HG03159 (cell line): ENCODE measurements at regions not wholly inside any gene's neighbourhood (a gene's known extent, or its start where the extent isn't known, plus 50 kb on each side); places are given as distances from the start of the nearest gene placed in this dataset.

Experiments
- ATAC-seq: cut with Tn5 transposase; IDR thresholded peaks from one replicate; pipeline ENCODE4 v1.9.1; 2021; ENCODE audit warnings: mild to moderate bottlenecking, moderate library complexity; ENCODE audit not compliant: unreplicated experiment

- no peak for ATAC-seq
Measured at GRCh38 chr9:78848061-78848460, 551.1 kb downstream of the PSAT1 start.

- ATAC-seq, result no peak
Measured at GRCh38 chr9:78856144-78856543, 559.2 kb downstream of the PSAT1 start.

GRCh38 chr9:78856781-78857180 lies 559.9 kb downstream of the PSAT1 start:
- no peak for ATAC-seq

- ATAC-seq, result no peak
Measured at GRCh38 chr9:78857373-78858225, 560.7 kb downstream of the PSAT1 start.

GRCh38 chr9:78858266-78858665 lies 561.3 kb downstream of the PSAT1 start:
- no peak for ATAC-seq

- ATAC-seq, result no peak
Measured at GRCh38 chr9:78860801-78861475, 564.0 kb downstream of the PSAT1 start.

- ATAC-seq, result no peak
Measured at GRCh38 chr9:78863531-78863930, 566.6 kb downstream of the PSAT1 start.

GRCh38 chr9:78865737-78866136 lies 568.8 kb downstream of the PSAT1 start:
- no peak for ATAC-seq

- no peak for ATAC-seq
Measured at GRCh38 chr9:78866207-78867132, 569.5 kb downstream of the PSAT1 start.

GRCh38 chr9:78871086-78871451 lies 574.1 kb downstream of the PSAT1 start:
- ATAC-seq, result no peak

- ATAC-seq, result no peak
Measured at GRCh38 chr9:78871452-78872331, 574.8 kb downstream of the PSAT1 start.

- no peak for ATAC-seq
Measured at GRCh38 chr9:78874061-78874460, 577.1 kb downstream of the PSAT1 start.

GRCh38 chr9:78879324-78880100 lies 582.6 kb downstream of the PSAT1 start:
- no peak for ATAC-seq

GRCh38 chr9:78881295-78881694 lies 584.4 kb downstream of the PSAT1 start:
- ATAC-seq, result no peak

- no peak for ATAC-seq
Measured at GRCh38 chr9:78882481-78882880, 585.6 kb downstream of the PSAT1 start.

- ATAC-seq, result no peak
Measured at GRCh38 chr9:78884611-78885150, 587.8 kb downstream of the PSAT1 start.

- no peak for ATAC-seq
Measured at GRCh38 chr9:78892182-78892581, 595.3 kb downstream of the PSAT1 start.

GRCh38 chr9:78892769-78893168 lies 595.8 kb downstream of the PSAT1 start:
- ATAC-seq, result no peak

- ATAC-seq, result no peak
Measured at GRCh38 chr9:78893774-78894401, 597.0 kb downstream of the PSAT1 start.
